Suprapubic skin (tissue), 4 donors: ENCODE measurements at regions not wholly inside any gene's neighbourhood (a gene's known extent, or its start where the extent isn't known, plus 50 kb on each side); places are given as distances from the start of the nearest gene placed in this dataset.
A peak's percentile ranks its signal among the peaks of the same experiment; 100 is the strongest.

Experiments used
- DNase-seq, 2 donors: peaks; one replicate each; pipeline ENCODE4 v3.0.0-alpha.2; 2019; ENCODE audit warnings: low spot score in 2 of 2
- H3K27ac ChIP-seq: fragments of 200-600 bp; sonication (generic); one replicate; pipeline ENCODE4 v1.5.1; 2019
- H3K27me3 ChIP-seq: fragments of 200-600 bp; sonication (generic); one replicate; pipeline ENCODE4 v1.5.1; 2019
- H3K36me3 ChIP-seq: fragments of 200-600 bp; sonication (generic); one replicate; pipeline ENCODE4 v1.5.1; 2019
- H3K4me1 ChIP-seq: fragments of 200-600 bp; sonication (generic); one replicate; pipeline ENCODE4 v1.5.1; 2019
- H3K4me3 ChIP-seq: fragments of 200-600 bp; sonication (generic); one replicate; pipeline ENCODE4 v1.5.1; 2019; ENCODE audit warnings: mild to moderate bottlenecking
- H3K9me3 ChIP-seq: fragments of 200-600 bp; sonication (generic); one replicate; pipeline ENCODE4 v1.5.1; 2019
- EP300 ChIP-seq: sonication (generic); formaldehyde crosslinking; IDR thresholded peaks from one replicate; pipeline ENCODE4 v1.6.1; 2017; ENCODE audit warnings: antibody characterized with exemption
- POLR2A ChIP-seq, 2 donors: fragments of 450-650 bp; IDR thresholded peaks; one replicate each; pipeline ENCODE4 v1.6.1; 2017; ENCODE audit warnings: antibody characterized with exemption in 2 of 2, mild to moderate bottlenecking in 2 of 2, moderate library complexity in 2 of 2
- POLR2AphosphoS5 ChIP-seq, 3 donors: sonication (generic); formaldehyde crosslinking; IDR thresholded peaks; one replicate each; pipeline ENCODE4 v1.6.1; 2017; ENCODE audit warnings: antibody characterized with exemption in 3 of 3
- WGBS: methylation state at CpG from one replicate; pipeline ENCODE4 v1.1.5; 2018; 5-methylcytosine and 5-hydroxymethylcytosine counted together
- TF ChIP-seq, protein P1 (sequence below), 2 donors: fragments of 200-600 bp in 1 of 2; fragments of 450-650 bp in 1 of 2; sonication (generic) in 1 of 2; IDR thresholded peaks; one replicate each; pipeline ENCODE4 v1.5.1; 2016 to 2019; ENCODE audit warnings: antibody characterized with exemption in 2 of 2, mild to moderate bottlenecking in 1 of 2, moderate library complexity in 1 of 2

DNA sequence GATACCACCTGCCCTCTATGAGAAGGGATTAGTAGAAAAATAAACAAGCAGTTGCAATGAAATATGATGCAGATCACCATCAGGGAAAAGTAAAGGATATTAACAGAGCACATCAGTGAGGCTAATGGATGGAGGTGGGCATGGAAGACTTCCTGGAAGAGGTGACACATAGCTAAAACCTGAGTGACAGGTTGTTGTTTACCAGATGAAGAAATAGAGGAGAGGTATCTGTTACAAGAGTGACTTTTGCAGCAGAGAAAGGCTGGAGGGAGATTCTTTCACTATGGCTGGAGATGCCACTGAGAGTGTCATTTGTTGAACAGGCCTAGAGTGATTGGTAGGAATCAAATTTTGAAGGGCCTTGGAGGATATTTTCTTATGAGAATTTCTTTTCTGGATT lies 646.2 kb downstream of the GATA3 start:
- Histone ChIP-seq H3K4me1 (peaks cover 5% of the 10 kb centered on the region), H3K9me3 (no peaks in the 10 kb centered on the region), H3K36me3 (no peaks in the 10 kb centered on the region), H3K4me3 (no peak overlapping the region), H3K27ac (no peak overlapping the region), H3K27me3 (no peaks in the 10 kb centered on the region)
- no peak for DNase-seq
- TF ChIP-seq POLR2A (IDR thresholded peaks at IDR 0.05): no peak
- no peak for TF ChIP-seq EP300
- TF ChIP-seq, protein P1, sequence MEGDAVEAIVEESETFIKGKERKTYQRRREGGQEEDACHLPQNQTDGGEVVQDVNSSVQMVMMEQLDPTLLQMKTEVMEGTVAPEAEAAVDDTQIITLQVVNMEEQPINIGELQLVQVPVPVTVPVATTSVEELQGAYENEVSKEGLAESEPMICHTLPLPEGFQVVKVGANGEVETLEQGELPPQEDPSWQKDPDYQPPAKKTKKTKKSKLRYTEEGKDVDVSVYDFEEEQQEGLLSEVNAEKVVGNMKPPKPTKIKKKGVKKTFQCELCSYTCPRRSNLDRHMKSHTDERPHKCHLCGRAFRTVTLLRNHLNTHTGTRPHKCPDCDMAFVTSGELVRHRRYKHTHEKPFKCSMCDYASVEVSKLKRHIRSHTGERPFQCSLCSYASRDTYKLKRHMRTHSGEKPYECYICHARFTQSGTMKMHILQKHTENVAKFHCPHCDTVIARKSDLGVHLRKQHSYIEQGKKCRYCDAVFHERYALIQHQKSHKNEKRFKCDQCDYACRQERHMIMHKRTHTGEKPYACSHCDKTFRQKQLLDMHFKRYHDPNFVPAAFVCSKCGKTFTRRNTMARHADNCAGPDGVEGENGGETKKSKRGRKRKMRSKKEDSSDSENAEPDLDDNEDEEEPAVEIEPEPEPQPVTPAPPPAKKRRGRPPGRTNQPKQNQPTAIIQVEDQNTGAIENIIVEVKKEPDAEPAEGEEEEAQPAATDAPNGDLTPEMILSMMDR (IDR thresholded peaks at IDR 0.05): no peak
- no peak for TF ChIP-seq POLR2AphosphoS5 (IDR thresholded peaks at IDR 0.05)

DNA sequence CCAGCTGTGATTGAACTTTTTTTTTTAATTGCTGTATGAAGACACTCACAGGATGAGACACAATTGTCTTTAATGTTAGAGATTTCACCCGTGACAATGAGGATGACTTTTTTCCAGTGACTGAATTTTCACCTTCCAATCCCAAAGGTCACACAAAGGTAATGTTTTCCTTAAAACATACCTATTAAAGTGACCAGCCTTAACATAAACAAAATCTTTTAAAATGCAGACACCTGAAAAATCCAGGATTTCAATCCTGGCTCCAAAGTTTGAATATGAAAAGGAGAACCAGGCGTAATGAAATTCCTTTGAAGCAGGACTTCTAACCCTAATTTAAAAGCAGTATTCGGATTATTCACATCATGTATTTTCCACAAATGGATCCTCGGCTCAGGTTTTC lies 647.7 kb downstream of the GATA3 start:
- H3K9me3 ChIP-seq: no peaks in the 10 kb centered on the region
- 80% methylated on average over 4 of the region's 4 CpGs for WGBS
- no peak overlapping the region for H3K4me3 ChIP-seq
- TF ChIP-seq EP300 (no peak), POLR2AphosphoS5 (IDR thresholded peaks at IDR 0.05) (no peak), POLR2A (IDR thresholded peaks at IDR 0.05) (no peak)
- TF ChIP-seq, protein P1 (IDR thresholded peaks at IDR 0.05): no peak
- no peak overlapping the region for H3K27ac ChIP-seq
- no peaks in the 10 kb centered on the region for H3K27me3 ChIP-seq
- H3K36me3 ChIP-seq: no peaks in the 10 kb centered on the region
- no peak for DNase-seq
- peaks cover 15% of the 10 kb centered on the region for H3K4me1 ChIP-seq

DNA sequence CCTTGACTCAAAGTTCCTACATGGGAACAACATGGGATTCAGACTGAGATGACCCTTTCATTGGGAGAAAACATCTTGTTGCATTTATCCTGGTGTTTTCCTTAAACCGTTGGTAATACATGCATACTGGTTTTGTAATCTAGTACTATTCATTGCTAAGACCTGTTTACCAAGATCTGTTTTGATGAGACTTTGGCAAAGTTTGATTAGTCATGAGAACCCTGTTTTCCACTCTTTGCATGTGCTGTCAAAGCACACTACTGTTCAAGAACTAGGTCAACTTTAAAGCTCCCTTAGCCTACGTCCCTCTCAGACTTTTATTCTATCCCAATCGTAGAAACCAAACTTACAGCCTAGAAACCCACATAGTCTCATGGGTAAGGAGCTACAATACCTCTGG lies 650.9 kb downstream of the GATA3 start:
- H3K36me3 ChIP-seq: no peaks in the 10 kb centered on the region
- H3K4me3 ChIP-seq: no peak overlapping the region
- H3K9me3 ChIP-seq: no peaks in the 10 kb centered on the region
- peaks cover 15% of the 10 kb centered on the region for H3K4me1 ChIP-seq
- WGBS: 56% methylated on average over 3 of the region's 3 CpGs
- H3K27me3 ChIP-seq: no peaks in the 10 kb centered on the region
- peak overlapping the region; percentile 78 for H3K27ac ChIP-seq
- TF ChIP-seq POLR2AphosphoS5 (IDR thresholded peaks at IDR 0.05) (peak in 1 of 3 donors; percentile 24), EP300 (no peak)
- DNase-seq: no peak

DNA sequence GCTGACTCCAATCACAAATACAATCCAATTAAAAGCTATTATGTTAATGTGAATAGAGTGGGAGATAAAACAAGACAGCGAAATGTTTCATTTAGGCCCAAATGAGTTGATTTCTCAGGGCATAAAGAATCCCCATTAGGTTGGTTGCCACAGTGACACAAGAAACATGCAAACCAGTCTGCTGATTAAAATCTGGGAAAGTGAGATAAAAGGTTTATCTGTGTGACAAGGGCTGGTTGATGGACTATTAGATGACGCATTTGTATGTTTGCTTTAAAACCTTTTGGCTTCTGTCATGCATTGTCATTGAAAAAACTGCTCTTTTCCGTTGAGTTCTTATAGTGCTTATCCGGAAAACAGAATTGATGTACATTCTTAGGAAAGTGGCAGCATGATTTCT lies 658.2 kb downstream of the GATA3 start:
- Histone ChIP-seq H3K9me3 (no peaks in the 10 kb centered on the region), H3K27ac (no peak overlapping the region), H3K4me3 (no peak overlapping the region), H3K27me3 (no peaks in the 10 kb centered on the region), H3K36me3 (no peaks in the 10 kb centered on the region), H3K4me1 (no peaks in the 10 kb centered on the region)
- TF ChIP-seq, protein P1 (IDR thresholded peaks at IDR 0.05): no peak
- TF ChIP-seq EP300: no peak
- TF ChIP-seq POLR2A (IDR thresholded peaks at IDR 0.05): no peak
- TF ChIP-seq POLR2AphosphoS5 (IDR thresholded peaks at IDR 0.05): no peak
- DNase-seq: no peak
- WGBS: 69% methylated on average over 4 of the region's 4 CpGs

DNA sequence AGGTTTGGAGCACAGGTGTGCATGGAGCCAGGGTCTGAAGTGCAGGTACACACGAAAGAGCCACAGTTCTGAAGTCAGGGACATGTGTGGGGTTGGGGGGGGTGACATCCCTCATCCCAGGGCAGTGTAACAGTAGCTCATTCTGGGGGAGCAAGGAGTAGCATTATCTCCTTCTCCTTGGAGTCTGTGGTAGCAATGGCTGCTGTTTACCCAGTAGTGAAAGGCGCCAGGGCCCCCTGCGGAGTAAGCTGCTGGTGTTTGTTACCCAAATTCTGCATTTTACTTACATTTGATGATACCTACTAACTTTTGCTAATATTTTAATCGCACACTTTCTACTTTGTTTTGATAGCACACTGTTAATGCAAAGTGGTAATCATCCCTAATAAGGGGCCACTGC lies 665.5 kb downstream of the GATA3 start:
- DNase-seq: no peak
- H3K36me3 ChIP-seq: no peaks in the 10 kb centered on the region
- 97% methylated on average over 4 of the region's 4 CpGs for WGBS
- no peak for TF ChIP-seq EP300
- H3K4me3 ChIP-seq: no peak overlapping the region
- H3K27ac ChIP-seq: no peak overlapping the region
- H3K9me3 ChIP-seq: peaks cover 14% of the 10 kb centered on the region
- H3K27me3 ChIP-seq: no peaks in the 10 kb centered on the region
- no peaks in the 10 kb centered on the region for H3K4me1 ChIP-seq

DNA sequence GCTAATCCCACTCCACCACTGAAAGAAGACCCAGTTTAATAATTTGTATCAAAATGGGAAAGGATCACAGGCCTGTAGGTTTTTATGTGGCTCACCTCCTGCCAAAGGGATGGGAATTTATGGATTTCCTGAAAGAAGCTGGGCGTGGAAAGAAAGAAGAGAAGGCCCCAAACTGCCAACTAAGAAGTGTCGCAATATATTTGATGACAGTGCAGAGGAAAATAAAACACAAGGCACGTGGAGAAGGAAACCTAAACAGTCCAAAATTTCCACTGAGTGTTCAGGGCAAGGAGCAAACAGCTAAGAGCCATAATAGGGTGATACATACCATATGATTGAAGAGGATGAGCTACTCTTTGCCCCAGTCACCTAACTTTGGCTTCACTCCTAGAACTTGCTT lies 667.2 kb downstream of the GATA3 start:
- no peak for TF ChIP-seq POLR2AphosphoS5 (IDR thresholded peaks at IDR 0.05)
- TF ChIP-seq EP300: no peak
- TF ChIP-seq POLR2A (IDR thresholded peaks at IDR 0.05): no peak
- no peak overlapping the region for H3K4me3 ChIP-seq
- no peak overlapping the region for H3K27ac ChIP-seq
- WGBS: 29% methylated on average over 3 of the region's 3 CpGs
- DNase-seq: no peak
- no peaks in the 10 kb centered on the region for H3K27me3 ChIP-seq
- H3K4me1 ChIP-seq: no peaks in the 10 kb centered on the region
- H3K9me3 ChIP-seq: peaks cover 14% of the 10 kb centered on the region
- H3K36me3 ChIP-seq: no peaks in the 10 kb centered on the region

DNA sequence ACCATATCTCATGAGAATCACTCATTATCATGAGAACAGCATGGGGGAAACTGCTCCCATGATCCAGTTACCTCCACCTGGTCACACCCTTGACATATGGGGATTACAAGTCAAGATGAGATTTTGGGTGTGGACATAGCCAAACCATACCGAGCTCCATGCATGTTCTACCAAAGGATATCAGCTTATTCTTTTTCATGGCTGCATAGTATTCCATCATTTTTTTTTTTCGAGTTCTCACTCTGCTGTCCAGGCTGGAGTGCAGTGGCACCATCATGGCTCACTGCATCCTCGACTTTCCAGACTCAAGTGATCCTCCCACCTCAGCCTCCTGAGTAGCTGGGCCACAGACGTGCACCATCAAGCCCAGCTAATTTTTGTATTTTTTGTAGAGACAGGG lies 668.3 kb downstream of the GATA3 start:
- Histone ChIP-seq H3K27ac (no peak overlapping the region), H3K4me3 (no peak overlapping the region), H3K27me3 (no peaks in the 10 kb centered on the region), H3K4me1 (no peaks in the 10 kb centered on the region), H3K9me3 (peaks cover 14% of the 10 kb centered on the region), H3K36me3 (no peaks in the 10 kb centered on the region)
- 88% methylated on average over 4 of the region's 4 CpGs for WGBS
- TF ChIP-seq, protein P1 (IDR thresholded peaks at IDR 0.05): no peak
- TF ChIP-seq POLR2AphosphoS5 (IDR thresholded peaks at IDR 0.05): no peak
- TF ChIP-seq EP300: no peak
- no peak for DNase-seq
